Nucleus accumbens (tissue), 56 donors: ENCODE measurements at regions not wholly inside any gene's neighbourhood (a gene's known extent, or its start where the extent isn't known, plus 50 kb on each side); places are given as distances from the start of the nearest gene placed in this dataset.

Experiments
- DNase-seq, 56 donors: peaks; one replicate each; lab custom pipeline; 2025; lab: John Stamatoyannopoulos, UW

DNA sequence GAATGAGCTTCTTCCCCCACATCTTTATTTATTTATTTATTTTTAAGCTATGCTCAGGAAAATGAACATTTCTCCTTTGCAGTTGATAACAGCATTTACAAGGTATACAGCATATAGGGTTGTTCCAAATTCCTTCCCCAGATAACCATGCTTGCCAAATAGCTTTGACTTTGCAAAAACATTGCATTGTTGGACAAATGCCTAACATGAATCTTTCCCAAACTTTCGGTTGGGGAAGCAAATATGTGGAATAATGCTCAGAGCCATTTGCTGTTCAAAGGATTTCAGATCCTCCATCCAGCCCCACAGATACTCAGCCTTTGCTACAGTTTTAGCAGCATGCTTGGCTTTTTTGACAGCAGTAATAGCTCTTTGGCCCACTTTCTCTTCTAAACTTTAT is 127.2 kb upstream of the AGA start:
- no peak for DNase-seq

DNA sequence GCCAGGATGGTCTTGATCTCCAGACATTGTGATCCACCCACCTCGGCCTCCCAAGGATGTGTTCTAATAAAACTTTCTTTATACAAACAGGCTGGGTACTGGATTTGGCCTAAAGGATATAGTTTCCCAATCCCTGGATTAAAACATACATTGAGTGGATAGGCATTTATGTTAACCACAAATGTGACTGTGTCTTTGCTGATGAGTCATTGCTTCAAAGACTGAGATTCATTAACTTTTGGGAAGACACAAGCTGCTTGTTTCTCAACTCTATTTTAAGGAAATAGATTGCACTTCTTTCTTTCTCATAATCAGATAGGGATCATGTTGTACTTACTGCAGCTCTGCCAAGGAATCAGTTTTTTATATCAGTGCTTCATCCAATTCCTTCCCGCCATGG is 131.3 kb upstream of the AGA start:
- no peak for DNase-seq

DNA sequence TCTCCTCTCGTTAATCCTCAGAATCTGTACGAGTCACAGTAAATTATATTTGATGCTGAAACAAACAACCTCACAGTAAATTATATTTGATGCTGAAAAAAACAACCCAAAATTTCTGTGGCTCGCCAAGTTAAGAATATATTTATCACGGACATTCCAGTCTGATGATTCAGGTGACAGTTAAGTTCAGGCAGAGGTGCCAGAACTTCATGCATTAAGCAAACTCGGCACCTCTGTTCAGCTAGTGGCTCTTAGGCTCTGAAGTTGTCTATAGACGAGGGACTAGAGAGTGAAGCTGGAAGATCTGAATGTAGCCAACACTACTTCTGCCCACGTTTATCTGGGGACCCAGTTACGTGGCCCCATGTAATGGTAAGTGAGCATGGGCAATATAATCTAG is 132.2 kb upstream of the AGA start:
- DNase-seq, result no peak

DNA sequence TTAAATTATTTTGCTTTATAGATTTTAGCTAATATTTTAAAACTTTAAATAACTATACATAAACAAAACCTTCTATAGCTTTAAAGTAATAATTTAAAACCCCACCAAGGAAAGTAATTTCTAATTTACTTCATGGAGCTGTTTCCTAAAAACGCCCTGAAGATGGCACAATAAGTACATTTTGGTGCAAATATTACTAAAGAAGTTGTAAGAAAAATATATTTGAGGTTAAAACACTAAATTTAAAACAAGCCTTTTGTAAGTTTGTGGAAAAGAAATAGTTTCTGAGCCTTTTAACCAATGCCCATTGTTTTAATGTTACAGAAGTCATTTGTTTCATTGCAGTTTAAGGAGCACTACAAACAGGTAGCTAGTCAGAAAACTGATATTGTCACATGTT is 137.4 kb upstream of the AGA start:
- DNase-seq, result no peak

DNA sequence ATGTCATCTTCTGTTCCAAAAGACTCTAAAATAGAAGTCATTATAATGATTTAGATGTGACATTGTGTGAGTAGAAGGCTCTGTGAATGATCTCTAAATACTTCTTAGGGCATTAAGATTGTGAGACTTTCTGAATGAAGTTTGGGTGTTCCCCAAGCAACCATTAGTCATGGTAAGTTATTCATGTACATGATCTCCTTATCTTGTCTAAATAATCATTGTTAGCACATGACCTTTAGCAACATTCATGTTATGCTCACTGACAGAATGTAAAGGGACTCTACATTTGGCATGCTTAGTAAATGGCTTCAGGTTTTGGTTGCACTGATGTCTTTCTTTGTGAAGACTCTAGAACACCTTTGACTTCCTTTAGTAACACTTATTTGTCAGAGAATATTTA is 140.8 kb upstream of the AGA start:
- DNase-seq, result no peak

DNA sequence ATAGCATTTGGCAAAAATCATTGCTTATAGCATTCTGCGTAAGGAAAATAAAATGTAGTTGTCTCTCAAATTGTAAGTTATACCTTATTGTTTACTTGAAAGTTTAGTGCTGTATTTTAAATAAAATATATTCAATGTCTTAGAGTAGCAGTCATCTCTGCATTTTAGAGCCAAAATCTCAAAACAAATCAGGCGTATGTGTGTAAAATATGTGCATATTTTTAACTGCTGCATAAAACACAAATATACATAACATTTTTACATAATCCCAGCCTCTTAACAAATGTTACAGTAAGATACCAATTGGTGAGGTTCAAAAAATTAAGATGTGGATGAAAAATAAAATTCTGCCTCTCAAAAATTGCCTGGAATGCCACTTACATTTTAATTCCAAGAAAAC is 145.8 kb upstream of the AGA start:
- DNase-seq, result no peak

DNA sequence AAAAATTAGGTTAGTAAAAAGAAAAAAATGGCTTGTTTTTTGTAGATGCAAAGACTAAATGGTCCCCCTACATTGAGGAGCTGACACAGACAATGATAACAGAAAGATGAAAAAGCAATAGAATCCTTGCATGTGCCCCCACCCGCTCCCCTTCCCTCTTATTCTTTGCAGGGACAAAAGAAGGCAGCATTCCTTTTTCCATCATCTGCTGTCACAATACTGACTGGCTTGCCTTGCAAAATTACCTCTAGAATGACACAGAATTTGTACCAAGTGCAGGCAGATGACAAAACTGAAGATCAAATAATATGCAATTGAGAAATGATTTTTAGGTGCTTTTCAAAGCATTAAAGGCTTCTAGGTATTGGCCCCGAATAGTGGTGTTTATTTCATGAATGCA is 153.1 kb upstream of the AGA start:
- no peak for DNase-seq

DNA sequence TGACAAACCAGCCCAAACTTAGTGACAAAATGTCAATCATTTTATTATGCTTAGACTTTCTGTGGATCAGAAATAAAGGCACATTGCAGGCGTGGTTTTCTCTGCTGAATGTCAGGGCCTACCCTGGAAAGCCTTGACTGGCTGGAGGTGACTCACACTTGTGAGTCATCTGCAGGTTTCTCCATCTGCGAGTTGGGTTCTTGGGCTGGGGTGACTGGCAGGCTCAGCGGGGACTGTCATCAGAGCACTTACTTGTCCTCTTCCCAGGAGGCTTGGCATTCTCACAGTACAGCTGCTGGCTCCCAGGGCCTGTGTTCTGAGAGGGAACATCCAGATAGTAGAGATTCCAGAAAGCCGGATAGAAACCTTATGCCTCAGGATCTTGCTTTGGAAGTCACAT is 153.8 kb upstream of the AGA start:
- peak in 38 of 56 donors; percentile 6 to 75 (median 22) for DNase-seq

DNA sequence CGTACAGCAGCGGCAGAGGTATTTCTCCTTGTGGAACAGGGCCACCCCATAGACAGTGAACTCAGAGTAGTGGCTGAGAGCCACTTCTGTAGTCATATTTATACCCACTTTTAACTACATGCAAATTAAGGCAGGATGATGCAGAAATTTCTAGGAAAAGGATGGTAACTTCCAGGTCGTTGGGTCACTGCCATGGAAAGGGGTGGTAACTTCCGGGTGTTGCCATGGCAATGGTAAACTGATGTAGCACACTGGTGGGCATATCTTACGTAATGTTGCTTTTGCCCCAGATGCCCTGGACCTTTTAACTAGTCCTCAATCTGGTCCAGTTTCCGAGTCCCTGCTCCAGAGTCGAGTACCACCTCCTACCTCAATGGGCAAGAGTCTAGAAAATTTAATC is 154.8 kb upstream of the AGA start:
- no peak for DNase-seq

DNA sequence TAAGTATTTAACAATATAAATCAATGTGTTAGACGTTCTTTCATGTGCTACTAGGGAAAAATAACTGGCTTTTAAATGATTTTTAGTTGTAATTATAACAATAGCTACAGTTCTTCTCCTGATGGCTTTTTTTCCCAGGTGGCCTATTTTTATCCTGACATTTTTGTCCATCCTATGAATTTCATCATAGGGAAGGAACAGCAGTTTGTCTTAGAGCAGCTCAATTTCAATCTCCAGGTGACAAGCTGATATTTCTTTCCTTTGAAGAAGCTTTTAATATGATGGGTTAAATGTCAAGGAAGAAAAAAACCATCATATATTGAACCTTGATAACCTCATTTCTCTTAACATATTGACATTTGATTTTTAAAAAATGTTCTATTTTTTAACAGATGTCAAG is 163.0 kb upstream of the AGA start:
- no peak for DNase-seq

DNA sequence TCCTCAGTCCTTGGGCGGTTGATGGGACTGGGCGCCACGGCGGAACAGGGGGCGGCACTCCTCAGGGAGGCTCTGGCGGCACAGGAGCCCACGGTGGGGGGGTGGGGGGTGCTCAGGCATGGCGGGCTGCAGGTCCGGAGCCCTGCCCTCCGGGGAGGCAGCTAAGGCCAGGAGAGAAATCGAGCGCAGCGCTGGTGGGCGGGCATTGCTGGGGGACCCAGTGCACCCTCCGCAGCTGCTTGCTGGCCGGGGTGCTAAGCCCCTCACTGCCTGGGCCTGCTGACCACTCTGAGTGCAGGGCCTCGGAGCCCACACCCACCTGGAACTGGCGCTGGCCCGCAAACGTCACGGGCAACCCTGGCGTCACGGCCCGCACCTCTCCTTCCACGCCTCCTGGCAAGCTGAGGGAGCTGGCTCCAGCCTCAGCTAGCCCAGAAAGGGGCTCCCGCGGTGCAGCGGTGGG is 164.9 kb upstream of the AGA start:
- DNase-seq, result no peak

DNA sequence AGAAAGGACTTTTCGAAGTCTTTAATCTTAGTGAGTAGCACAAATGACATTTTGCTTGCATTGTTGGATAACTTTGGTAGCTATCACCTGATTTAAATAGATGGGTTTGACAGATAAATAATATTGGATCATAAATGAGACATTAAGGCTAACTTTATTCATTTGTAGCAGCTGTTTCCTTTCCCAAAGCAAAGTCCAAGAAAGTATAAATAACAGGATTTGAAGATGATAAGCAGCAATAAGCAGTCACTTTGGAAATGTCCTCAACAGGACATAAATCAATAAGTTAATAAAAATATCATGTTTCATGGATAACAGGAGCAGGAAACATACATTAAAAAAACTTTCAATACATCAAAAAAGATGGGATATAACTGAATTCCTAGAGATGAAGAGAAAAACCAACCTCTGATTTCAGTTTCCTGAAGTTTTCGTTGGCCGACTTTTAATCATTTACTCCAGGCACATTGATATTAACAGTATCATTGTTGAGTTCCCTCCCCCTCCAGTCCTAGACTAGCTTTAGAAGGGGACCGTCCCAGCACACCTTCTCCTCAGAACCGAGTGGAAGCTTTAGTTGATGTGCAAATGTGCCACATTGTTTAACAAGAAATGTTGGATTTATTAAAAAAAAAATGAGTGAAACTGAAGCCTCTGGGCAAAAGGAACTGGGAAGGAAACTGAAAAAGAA is 169.9 kb upstream of the AGA start:
- no peak for DNase-seq

DNA sequence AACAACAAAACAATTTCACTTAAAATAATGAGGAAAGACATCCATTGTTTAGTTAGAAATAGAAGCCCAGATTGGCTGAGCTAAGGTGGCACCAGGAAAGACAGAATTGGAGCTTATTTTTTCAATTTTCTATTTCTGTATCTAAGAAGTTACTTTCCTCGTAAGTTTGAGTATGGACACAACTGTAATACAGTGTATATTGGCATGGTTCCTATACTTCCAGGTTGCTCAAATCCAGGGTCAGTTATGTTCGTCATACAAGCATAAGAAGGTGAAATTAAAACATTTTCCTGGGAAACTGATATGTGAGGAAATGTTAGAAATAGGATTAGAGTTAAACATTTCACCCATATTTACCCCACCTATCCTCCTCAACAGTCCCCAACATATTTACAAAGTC is 170.4 kb upstream of the AGA start:
- DNase-seq, result no peak

DNA sequence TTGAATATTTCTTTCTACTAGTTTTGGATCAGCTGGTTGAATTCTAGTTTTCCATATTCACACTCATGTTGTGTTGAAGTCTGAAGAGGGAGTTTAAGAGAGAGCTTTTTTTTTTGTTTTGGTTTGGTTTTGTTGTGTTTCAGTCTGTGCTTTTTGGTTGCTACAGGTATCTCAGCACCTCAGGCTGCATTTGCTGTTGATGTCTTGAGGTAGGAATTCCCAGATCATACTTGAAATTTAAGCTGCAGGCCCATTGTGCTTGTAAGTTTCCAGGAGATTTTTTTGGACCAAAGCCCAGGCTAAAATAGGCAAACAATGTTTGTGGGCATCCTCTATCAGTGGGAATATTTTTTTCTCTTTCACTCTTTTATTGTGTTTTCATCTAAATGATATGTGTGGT is 190.2 kb upstream of the AGA start:
- no peak for DNase-seq

DNA sequence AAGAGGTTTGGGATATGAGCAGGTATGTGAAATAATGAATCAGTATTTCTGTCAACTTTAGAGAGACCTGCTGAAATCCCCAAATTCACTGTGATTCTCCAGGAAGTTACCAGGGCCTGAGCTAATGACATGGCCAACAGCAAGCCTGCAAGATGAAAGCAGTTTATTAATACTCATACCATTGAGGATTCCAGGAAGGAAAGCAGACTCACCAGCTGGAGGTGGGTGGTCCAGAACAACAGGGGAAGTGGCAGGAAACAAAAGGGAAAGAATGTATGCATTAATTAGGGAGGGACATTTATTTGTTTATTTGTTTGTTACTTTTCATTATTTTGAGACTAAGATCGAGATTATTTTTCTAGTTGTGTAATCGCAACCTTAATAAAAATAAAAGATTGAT is 196.6 kb upstream of the AGA start:
- no peak for DNase-seq

DNA sequence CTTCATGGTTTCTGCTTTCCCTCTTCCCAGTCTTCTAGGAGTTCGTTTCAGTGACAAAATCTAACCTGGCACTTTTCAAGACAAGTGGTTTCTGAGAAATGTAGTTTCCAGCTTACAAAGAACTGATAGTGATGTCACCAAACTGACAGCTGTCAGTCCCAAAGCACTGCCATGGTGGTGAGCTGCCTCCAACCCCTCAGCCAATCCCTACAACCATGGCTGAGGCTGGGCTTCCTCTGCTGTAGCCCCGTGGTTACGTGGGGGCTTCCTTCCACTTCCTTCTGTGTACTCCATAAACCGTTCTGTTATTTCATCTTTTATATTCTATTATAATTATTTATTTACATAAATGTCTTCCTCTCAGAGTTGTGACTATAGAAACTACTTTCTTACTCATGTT is 198.6 kb upstream of the AGA start:
- no peak for DNase-seq

DNA sequence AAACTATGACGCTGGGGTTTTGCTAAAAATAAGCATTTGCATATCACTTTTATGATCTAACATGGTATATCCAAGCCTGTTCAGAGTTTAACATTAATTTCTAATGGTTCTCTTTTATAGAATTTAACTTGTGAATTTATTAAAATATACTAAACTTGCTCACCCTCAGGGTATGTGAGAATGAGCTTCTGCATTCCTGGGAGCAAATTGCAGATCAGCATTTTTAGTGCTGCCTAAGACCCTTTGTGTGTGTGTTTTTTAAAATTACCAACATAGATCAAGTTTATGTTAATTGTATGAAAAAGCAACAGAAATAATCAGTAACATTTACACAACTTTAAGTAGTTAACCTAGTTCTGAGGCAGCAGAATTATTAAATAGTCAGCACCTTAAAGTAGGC is 218.0 kb upstream of the AGA start:
- no peak for DNase-seq

DNA sequence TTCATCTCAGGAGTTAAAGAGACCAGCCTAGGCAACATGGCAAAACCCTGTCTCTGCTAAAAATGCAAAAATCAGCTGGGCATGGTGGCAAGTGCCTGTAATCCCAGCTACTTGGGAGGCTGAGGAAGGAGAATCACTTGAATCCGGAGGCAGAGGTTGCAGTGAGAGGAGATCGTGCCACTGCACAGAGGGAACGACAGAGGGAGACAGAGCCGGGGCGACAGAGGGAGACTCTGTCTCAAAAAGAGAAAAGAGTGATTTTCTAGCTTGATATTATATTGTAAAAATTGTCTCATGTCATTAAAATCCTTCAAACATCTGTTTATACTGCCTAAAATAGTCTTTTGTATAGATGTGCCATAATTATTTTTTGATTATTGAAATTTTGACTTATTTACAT is 225.4 kb upstream of the AGA start:
- no peak for DNase-seq

DNA sequence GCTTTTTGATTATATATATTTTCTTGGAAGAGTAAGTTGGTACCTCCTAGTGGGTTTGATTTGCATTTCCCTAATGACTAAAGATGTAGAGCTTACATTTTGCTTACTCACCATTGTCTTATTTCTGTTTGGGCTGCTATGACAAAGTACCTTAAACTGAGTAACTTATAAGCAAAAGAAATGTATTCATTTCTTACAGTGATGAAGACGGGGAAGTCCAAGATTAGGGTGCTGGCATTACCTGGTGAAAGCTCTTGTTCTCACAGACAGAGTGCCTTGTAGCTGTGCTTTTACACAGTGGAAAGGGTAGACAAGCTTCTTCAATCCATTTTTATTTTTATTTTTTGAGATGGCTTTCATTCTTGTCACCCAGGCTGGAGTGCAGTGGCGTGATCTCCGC is 229.2 kb upstream of the AGA start:
- no peak for DNase-seq

DNA sequence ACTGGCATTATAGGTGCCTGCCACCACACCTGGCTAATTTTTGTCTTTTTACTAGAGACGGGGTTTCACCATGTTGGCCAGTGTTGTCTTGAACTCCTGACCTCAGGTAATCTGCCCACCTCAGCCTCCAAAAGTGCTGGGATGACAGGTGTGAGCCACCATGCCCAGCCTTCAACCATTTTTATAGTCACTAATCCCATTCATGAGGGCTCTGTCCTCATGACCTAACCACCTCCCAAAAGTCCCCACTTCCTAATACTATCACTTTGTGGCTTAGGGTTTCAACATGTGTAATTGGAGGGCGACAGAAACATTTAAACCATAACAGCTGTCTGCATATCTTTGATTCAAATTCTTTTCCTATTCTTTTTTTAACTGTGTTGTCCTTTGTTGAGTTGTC is 229.6 kb upstream of the AGA start:
- no peak for DNase-seq

DNA sequence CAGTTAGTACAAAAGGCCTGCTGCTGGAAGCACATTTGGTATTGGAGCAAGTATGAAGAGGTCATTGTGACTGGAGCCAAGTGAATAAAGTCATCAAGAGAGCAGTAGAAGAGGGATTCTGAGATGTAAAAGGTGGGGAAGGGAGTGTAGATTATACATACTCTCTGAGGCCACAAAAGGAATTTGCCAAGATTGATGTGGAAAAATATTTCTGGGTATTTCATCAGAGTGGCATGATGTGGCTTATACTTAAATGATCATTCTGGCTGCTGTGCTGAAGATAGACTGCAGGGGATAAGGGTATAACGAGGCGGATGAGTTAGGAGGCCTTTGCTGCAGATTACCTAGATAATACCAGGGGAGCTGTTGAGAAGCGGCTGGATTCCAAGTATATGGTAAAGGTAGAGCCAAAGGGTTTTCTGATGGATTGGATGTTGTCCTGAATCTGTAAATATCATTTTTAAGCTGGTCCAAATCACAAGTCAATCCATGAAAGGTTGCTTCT is 231.8 kb upstream of the AGA start:
- DNase-seq, result no peak

DNA sequence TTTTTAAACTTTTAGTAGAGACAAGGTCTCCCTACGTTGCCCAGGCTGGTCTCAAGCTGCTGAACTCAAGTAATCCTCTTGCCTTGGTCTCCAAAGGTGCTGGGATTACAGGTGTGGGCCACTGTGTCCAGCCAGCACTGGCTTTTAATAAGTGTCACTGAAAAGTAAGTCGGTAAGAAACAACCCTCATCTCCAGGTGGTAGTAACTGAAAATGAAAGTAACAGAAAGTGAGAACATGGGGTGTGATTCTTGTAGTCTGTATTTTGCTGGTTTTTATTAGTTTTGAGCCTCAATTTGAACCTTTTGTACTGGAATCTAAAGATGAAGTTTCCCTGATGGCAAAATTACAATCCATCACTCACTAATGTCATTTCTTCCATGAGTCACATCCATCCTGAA is 238.1 kb upstream of the AGA start:
- no peak for DNase-seq

DNA sequence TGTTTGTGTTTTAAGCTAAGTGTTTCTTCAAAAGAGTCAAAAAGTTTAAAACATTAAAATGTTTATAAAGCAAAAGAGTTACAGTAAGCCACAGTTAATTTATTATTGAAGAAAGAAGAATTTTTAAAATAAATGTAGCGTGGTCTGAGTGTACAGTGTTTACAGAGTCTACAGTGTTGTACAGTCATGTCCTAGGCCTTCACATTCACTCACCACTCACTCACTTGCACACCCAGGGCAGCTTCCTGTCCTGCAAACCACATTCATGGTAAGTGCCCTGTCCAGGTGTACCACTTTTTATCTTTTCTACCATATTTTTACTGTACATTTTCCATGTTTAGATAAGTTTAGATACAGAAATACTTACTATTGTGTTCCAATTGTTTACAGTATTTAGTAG is 239.7 kb upstream of the AGA start:
- no peak for DNase-seq
